ENCODE measurements at regions not wholly inside any gene's neighbourhood (a gene's known extent, or its start where the extent isn't known, plus 50 kb on each side); places are given as distances from the start of the nearest gene placed in this dataset.
A peak's percentile ranks its signal among the peaks of the same experiment; 100 is the strongest.

- Histone ChIP-seq H3K14ac (replicated peaks; ENCODE audit: low read depth, low read length) (peak overlapping the region; percentile 20; the same call in 1 of the 2 replicates), H3K79me1 (ENCODE audit: low read depth in 1 of 2, low read length in 2 of 2) (peaks cover 31 to 34% of the 10 kb centered on the region in 2 experiments), H3K4me2 (ENCODE audit: low read depth, low read length) (no peak overlapping the region; the same call in 1 of the 2 replicates), H3K36me3 (ENCODE audit: control insufficient read depth, insufficient read depth, low read length) (no peaks in the 10 kb centered on the region; the same call in 1 of the 2 replicates), H4K20me1 (ENCODE audit: insufficient read depth, low read length) (no peaks in the 10 kb centered on the region), H3K4me1 (ENCODE audit: control insufficient read depth, insufficient read depth, low read length) (peaks cover 15% of the 10 kb centered on the region), H4K8ac (ENCODE audit: low read depth in 2 of 2, low read length in 2 of 2) (no peak overlapping the region), H2BK15ac (ENCODE audit: low read depth, low read length) (peak overlapping the region; percentile 58; the same call in 1 of the 3 replicates), H2AK9ac (replicated peaks; ENCODE audit: low read depth, low read length, poor library complexity) (no peak overlapping the region), H3K9me3 (ENCODE audit: control insufficient read depth, insufficient read depth, low read length) (no peaks in the 10 kb centered on the region), H3K9me1 (ENCODE audit: insufficient read depth, low read length) (peaks cover 11% of the 10 kb centered on the region), H3K4ac (ENCODE audit: low read depth, low read length) (peak overlapping the region; percentile 13; the same call in 1 of the 2 replicates), H2BK5ac (ENCODE audit: low read depth, low read length, poor library complexity, severe bottlenecking) (no peak overlapping the region), H3K56ac (ENCODE audit: extremely low read depth, insufficient read depth, low read length) (no peak overlapping the region), H2AK5ac (ENCODE audit: low read depth, low read length) (no peak overlapping the region), H3K18ac (ENCODE audit: low read depth, low read length) (no peak overlapping the region), H4K91ac (ENCODE audit: insufficient read depth, low read depth, low read length) (no peak overlapping the region), H3K27me3 (ENCODE audit: control insufficient read depth, insufficient read depth, low read length) (no peaks in the 10 kb centered on the region), H2AFZ (replicated peaks; ENCODE audit: low read length, poor library complexity) (no peak overlapping the region), H3K27ac (ENCODE audit: insufficient read depth, low read length) (no peak overlapping the region), H4K5ac (ENCODE audit: low read depth, low read length) (no peak overlapping the region), H3K9ac (ENCODE audit: low read depth, low read length) (no peak overlapping the region), H2BK120ac (ENCODE audit: low read depth, low read length) (peak overlapping the region; percentile 38; the same call in 1 of the 2 replicates), H3K4me3 (ENCODE audit: insufficient read depth, low read depth, low read length) (no peak overlapping the region), H3K23ac (ENCODE audit: low read depth, low read length) (no peak overlapping the region), H2BK20ac (ENCODE audit: low read depth, low read length) (no peak overlapping the region)
- intact Hi-C loops (cut with micrococcal nuclease) = no loop called here
- no CpG with 5 or more reads among the region's 1 CpG for whole genome bisulfite sequencing, 2 experiments (ENCODE audit: extremely low coverage in 2 of 2, insufficient read length in 1 of 2)
- BruUV-seq (replicated peaks) = no TSS peak
- dilution Hi-C loops (cut with HindIII; ENCODE audit: low sequenced_read_pairs, unreplicated experiment) = no loop called here
- ChIA-PET POLR2A (ENCODE audit: unreplicated experiment) (interaction anchor here (2.1 kb wide), 1 partner anchor 10 kb away, joined by 11 read pairs; no protein-coding TSS in a partner anchor), CTCF (no interaction called here)
- no peak for ATAC-seq (ENCODE audit: low read depth)
- TF ChIP-seq RFX5 (IDR thresholded peaks at IDR 0.05; ENCODE audit: low read depth, low read length) (no peak), RCOR1 (IDR thresholded peaks at IDR 0.05; ENCODE audit: insufficient replicate concordance, low read length) (no peak), POLR2A (IDR thresholded peaks at IDR 0.05; ENCODE audit: low read depth, low read length) (no peak), SMC3 (IDR thresholded peaks at IDR 0.05; ENCODE audit: low read depth, low read length) (no peak), CTCF (conservative IDR thresholded peaks at IDR 0.05; ENCODE audit: low read depth, low read length) (no peak)
- DNase-seq = no peak
- in situ Hi-C loops (cut with MboI; ENCODE audit: low sequenced_read_pairs) = no loop called here
Measured at GRCh38 chr2:207243601-207244000, 77.9 kb upstream of the KLF7 start.

Measured in IMR-90 (cell line).